MM.1S (cell line): ENCODE measurements at regions not wholly inside any gene's neighbourhood (a gene's known extent, or its start where the extent isn't known, plus 50 kb on each side); places are given as distances from the start of the nearest gene placed in this dataset.

ENCODE experiments used
- DNase-seq: peaks from one replicate; pipeline ENCODE4 v3.0.0-alpha.2; 2015
- H2AFZ ChIP-seq: fragments of 300-600 bp; sonication (generic); 2 replicates; pipeline ENCODE4 v1.6.0; 2016; ENCODE audit warnings: antibody characterized with exemption, low read length
- H3F3A ChIP-seq: fragments of 300-600 bp; sonication (generic); 2 replicates; pipeline ENCODE4 v1.6.1; 2016; ENCODE audit warnings: mild to moderate bottlenecking, antibody characterized with exemption, low read length, moderate library complexity, mixed read lengths; ENCODE audit not compliant: insufficient read depth
- H3K27ac ChIP-seq: fragments of 300-600 bp; sonication (generic); 2 replicates; pipeline ENCODE4 v1.5.1; 2016; ENCODE audit warnings: mild to moderate bottlenecking, low read length
- H3K27me3 ChIP-seq: fragments of 300-600 bp; sonication (generic); replicated peaks from 2 replicates; pipeline ENCODE4 v1.6.0; 2016; ENCODE audit warnings: low read length; ENCODE audit not compliant: insufficient read depth
- H3K36me3 ChIP-seq: fragments of 300-600 bp; sonication (generic); replicated peaks from 2 replicates; pipeline ENCODE4 v1.6.1; 2016; ENCODE audit warnings: mild to moderate bottlenecking, low read length, mixed read lengths; ENCODE audit not compliant: insufficient read depth
- H3K4me1 ChIP-seq: fragments of 300-600 bp; sonication (generic); 2 replicates; pipeline ENCODE4 v1.6.1; 2016; ENCODE audit warnings: low read length, mixed read lengths
- H3K4me2 ChIP-seq: fragments of 300-600 bp; sonication (generic); 2 replicates; pipeline ENCODE4 v1.6.0; 2016; ENCODE audit warnings: low read depth, low read length
- H3K4me3 ChIP-seq: fragments of 300-600 bp; sonication (generic); 2 replicates; pipeline ENCODE4 v1.5.1; 2016; ENCODE audit warnings: low read length, mixed read lengths
- H3K79me2 ChIP-seq: fragments of 300-600 bp; sonication (generic); 2 replicates; pipeline ENCODE4 v1.6.1; 2016; ENCODE audit warnings: mixed run types, low read length, mixed read lengths
- H3K9ac ChIP-seq: fragments of 300-600 bp; sonication (generic); 2 replicates; pipeline ENCODE4 v1.6.1; 2016; ENCODE audit warnings: low read length, mixed read lengths
- H3K9me2 ChIP-seq: fragments of 300-600 bp; sonication (generic); replicated peaks from 2 replicates; pipeline ENCODE4 v1.6.1; 2016; ENCODE audit warnings: mild to moderate bottlenecking, low read length, mixed read lengths; ENCODE audit not compliant: insufficient read depth
- H3K9me3 ChIP-seq: fragments of 300-600 bp; sonication (generic); replicated peaks from 2 replicates; pipeline ENCODE4 v1.6.1; 2016; ENCODE audit warnings: mild to moderate bottlenecking, low read length, mixed read lengths; ENCODE audit not compliant: insufficient read depth
- H4K20me1 ChIP-seq: fragments of 300-600 bp; sonication (generic); 2 replicates; pipeline ENCODE4 v1.6.1; 2016; ENCODE audit warnings: mild to moderate bottlenecking, low read length, moderate library complexity, mixed read lengths; ENCODE audit not compliant: insufficient read depth
- EZH2 ChIP-seq: fragments of 300-600 bp; sonication (generic); optimal IDR thresholded peaks from 2 replicates; pipeline ENCODE3; 2017; ENCODE audit warnings: low read depth, mild to moderate bottlenecking, antibody characterized with exemption, low read length, mixed read lengths
- EZH2phosphoT487 ChIP-seq: fragments of 300-600 bp; sonication (generic); IDR thresholded peaks from 2 replicates; pipeline ENCODE4 v1.6.1; 2018; ENCODE audit warnings: antibody characterized with exemption, low read length
- TF ChIP-seq, protein P1 (sequence below): fragments of 300-600 bp; sonication (generic); IDR thresholded peaks from 2 replicates; pipeline ENCODE4 v1.5.1; 2016; ENCODE audit warnings: antibody characterized with exemption, low read length, mixed read lengths

DNA sequence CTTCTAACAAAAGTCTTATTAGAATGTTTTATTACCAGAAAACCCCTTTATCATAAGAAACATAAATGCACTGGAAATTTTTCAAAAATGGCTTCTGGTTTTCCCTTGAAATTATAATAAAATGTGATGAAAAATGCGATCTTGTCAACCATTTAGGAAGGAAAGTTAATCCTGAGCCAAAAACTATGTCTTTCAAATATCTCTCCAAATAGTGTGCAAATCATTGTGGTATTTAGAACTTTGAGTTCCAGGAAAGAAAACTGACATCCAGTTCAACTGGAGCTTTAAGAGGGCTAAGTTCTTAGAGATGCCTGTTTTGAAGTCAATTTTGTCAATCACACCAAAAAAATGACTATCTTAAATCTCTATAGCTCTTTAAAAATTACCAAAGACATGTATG, 425.4 kb downstream of the DNAH5 start:
- H3K4me2 ChIP-seq = no peak overlapping the region
- H3K36me3 ChIP-seq = no peaks in the 10 kb centered on the region
- H3K9ac ChIP-seq = no peak overlapping the region
- H2AFZ ChIP-seq = no peak overlapping the region
- H3K9me2 ChIP-seq = no peaks in the 10 kb centered on the region
- DNase-seq = no peak
- no peaks in the 10 kb centered on the region for H4K20me1 ChIP-seq
- H3K9me3 ChIP-seq = no peaks in the 10 kb centered on the region
- H3K27me3 ChIP-seq = no peaks in the 10 kb centered on the region
- no peaks in the 10 kb centered on the region for H3K79me2 ChIP-seq
- H3F3A ChIP-seq = no peaks in the 10 kb centered on the region
- TF ChIP-seq, protein P1, sequence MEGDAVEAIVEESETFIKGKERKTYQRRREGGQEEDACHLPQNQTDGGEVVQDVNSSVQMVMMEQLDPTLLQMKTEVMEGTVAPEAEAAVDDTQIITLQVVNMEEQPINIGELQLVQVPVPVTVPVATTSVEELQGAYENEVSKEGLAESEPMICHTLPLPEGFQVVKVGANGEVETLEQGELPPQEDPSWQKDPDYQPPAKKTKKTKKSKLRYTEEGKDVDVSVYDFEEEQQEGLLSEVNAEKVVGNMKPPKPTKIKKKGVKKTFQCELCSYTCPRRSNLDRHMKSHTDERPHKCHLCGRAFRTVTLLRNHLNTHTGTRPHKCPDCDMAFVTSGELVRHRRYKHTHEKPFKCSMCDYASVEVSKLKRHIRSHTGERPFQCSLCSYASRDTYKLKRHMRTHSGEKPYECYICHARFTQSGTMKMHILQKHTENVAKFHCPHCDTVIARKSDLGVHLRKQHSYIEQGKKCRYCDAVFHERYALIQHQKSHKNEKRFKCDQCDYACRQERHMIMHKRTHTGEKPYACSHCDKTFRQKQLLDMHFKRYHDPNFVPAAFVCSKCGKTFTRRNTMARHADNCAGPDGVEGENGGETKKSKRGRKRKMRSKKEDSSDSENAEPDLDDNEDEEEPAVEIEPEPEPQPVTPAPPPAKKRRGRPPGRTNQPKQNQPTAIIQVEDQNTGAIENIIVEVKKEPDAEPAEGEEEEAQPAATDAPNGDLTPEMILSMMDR = no peak
- TF ChIP-seq EZH2 = no peak
- TF ChIP-seq EZH2phosphoT487 = no peak
- no peak overlapping the region for H3K4me3 ChIP-seq
- H3K27ac ChIP-seq = no peak overlapping the region
- H3K4me1 ChIP-seq = no peaks in the 10 kb centered on the region

DNA sequence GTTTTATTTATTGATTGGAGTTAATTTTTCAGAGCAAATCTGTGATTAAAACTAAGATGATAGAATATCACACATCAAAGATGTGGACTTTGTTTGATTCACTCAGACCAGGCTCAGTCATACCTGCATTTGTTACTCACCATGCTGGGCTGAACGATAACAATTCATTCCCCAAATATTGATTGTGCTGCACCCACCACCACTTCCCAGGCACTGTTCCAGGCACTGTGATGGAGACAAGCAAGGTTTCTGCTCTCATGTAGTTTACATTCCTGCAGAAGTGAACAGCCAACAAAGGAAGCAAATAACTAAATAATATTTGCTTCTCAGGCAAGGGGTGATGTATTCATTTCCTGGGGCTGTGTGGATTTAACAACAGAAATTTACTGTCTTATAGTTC, 428.3 kb downstream of the DNAH5 start:
- Histone ChIP-seq H3K79me2 (no peaks in the 10 kb centered on the region), H3K4me2 (no peak overlapping the region), H3K4me3 (no peak overlapping the region), H3K9ac (no peak overlapping the region), H3K36me3 (no peaks in the 10 kb centered on the region), H4K20me1 (no peaks in the 10 kb centered on the region), H2AFZ (no peak overlapping the region), H3K27me3 (no peaks in the 10 kb centered on the region), H3K27ac (no peak overlapping the region), H3F3A (no peaks in the 10 kb centered on the region), H3K9me3 (no peaks in the 10 kb centered on the region), H3K4me1 (no peaks in the 10 kb centered on the region), H3K9me2 (no peaks in the 10 kb centered on the region)
- no peak for TF ChIP-seq EZH2phosphoT487
- TF ChIP-seq EZH2 = no peak
- TF ChIP-seq, protein P1 = no peak
- DNase-seq = no peak

DNA sequence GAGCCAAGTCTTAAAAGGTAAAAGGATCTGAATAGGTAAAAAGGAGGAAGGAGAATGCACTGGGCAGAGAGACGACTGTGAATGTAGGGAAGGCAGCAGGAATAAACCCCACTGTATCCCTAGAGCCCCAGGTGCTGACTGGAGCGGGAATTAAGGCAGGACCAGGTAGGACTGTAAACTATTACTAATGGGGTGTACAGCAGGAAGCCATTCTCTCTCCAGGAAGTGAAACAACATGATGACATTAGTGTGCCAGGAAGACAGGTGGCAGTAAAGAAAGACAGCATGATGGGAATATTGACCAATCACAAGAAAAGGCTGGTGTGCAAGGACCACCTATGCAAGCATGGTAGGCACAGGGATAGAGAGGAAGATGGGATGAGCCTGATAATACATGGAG, 433.0 kb downstream of the DNAH5 start:
- no peaks in the 10 kb centered on the region for H3K4me1 ChIP-seq
- H3K9ac ChIP-seq = no peak overlapping the region
- no peaks in the 10 kb centered on the region for H3F3A ChIP-seq
- H3K4me3 ChIP-seq = no peak overlapping the region
- TF ChIP-seq, protein P1 = no peak
- no peaks in the 10 kb centered on the region for H3K9me3 ChIP-seq
- H3K36me3 ChIP-seq = no peaks in the 10 kb centered on the region
- H3K9me2 ChIP-seq = no peaks in the 10 kb centered on the region
- no peak overlapping the region for H3K27ac ChIP-seq
- H2AFZ ChIP-seq = no peak overlapping the region
- H4K20me1 ChIP-seq = no peaks in the 10 kb centered on the region
- no peaks in the 10 kb centered on the region for H3K79me2 ChIP-seq
- no peak overlapping the region for H3K4me2 ChIP-seq
- DNase-seq = no peak
- H3K27me3 ChIP-seq = no peaks in the 10 kb centered on the region

DNA sequence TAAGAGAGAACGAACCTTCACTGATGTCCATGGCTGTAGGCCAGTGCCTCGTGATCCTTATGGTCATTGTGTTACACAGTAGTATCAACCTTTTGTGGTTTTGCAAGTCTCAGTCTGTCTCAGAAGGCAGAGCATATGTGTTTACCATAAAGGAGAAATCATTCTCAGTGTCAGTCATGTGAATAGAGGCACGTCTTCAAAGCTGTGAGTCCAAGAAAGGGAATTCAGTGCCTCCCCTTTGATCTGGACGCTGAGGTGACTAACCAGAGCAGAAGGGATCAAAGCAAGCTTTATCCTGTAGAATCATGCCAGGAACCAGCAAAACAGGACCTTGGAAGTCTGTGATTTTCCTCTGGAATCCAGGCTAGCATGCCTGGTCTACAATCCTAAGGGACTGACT, 433.9 kb downstream of the DNAH5 start:
- H3K9me2 ChIP-seq = no peaks in the 10 kb centered on the region
- H3K4me2 ChIP-seq = no peak overlapping the region
- H3K27me3 ChIP-seq = no peaks in the 10 kb centered on the region
- H3K9ac ChIP-seq = no peak overlapping the region
- H3K9me3 ChIP-seq = no peaks in the 10 kb centered on the region
- H3K27ac ChIP-seq = no peak overlapping the region
- DNase-seq = no peak
- H3K4me1 ChIP-seq = no peaks in the 10 kb centered on the region
- no peaks in the 10 kb centered on the region for H3F3A ChIP-seq
- TF ChIP-seq EZH2phosphoT487 (no peak), EZH2 (no peak)
- TF ChIP-seq, protein P1 = no peak
- H3K79me2 ChIP-seq = no peaks in the 10 kb centered on the region
- H2AFZ ChIP-seq = no peak overlapping the region
- no peaks in the 10 kb centered on the region for H3K36me3 ChIP-seq
- H3K4me3 ChIP-seq = no peak overlapping the region
- no peaks in the 10 kb centered on the region for H4K20me1 ChIP-seq
